NCI-H345 treated with DMSO at 0.1 percent for 48 hours (cell line): ENCODE measurements at regions not wholly inside any gene's neighbourhood (a gene's known extent, or its start where the extent isn't known, plus 50 kb on each side); places are given as distances from the start of the nearest gene placed in this dataset.
"Not testable (repeated sequence)": the region's sequence is repeated elsewhere in the genome, so short reads cannot be mapped to it uniquely, and the experiment has no call there.

ENCODE experiments used
- DNase-seq: peaks from one replicate; lab custom pipeline; 2025; ENCODE audit not compliant: unreplicated experiment; lab: John Stamatoyannopoulos, UW

GRCh38 chr5:28310696-28311095 is 1272.3 kb upstream of the CDH9 start:
- DNase-seq: no peak

- DNase-seq: no peak
Measured at GRCh38 chr5:28305891-28306290, 1267.5 kb upstream of the CDH9 start.

GRCh38 chr5:28301712-28302111 is 1263.3 kb upstream of the CDH9 start:
- DNase-seq: no peak

GRCh38 chr5:28296254-28297013 is 1258.0 kb upstream of the CDH9 start:
- DNase-seq: no peak

- DNase-seq: not testable (repeated sequence)
Measured at GRCh38 chr5:28287021-28287420, 1248.6 kb upstream of the CDH9 start.

- DNase-seq: no peak
Measured at GRCh38 chr5:28286566-28286965, 1248.2 kb upstream of the CDH9 start.

GRCh38 chr5:28284788-28285187 is 1246.4 kb upstream of the CDH9 start:
- DNase-seq: no peak

- no peak for DNase-seq
Measured at GRCh38 chr5:28281351-28281750, 1243.0 kb upstream of the CDH9 start.

- no peak for DNase-seq
Measured at GRCh38 chr5:28275931-28276330, 1237.5 kb upstream of the CDH9 start.

- DNase-seq: no peak
Measured at GRCh38 chr5:28269978-28270377, 1231.6 kb upstream of the CDH9 start.

- no peak for DNase-seq
Measured at GRCh38 chr5:28265877-28266276, 1227.5 kb upstream of the CDH9 start.

GRCh38 chr5:28254846-28255245 is 1216.5 kb upstream of the CDH9 start:
- DNase-seq: no peak

- no peak for DNase-seq
Measured at GRCh38 chr5:28253431-28253830, 1215.0 kb upstream of the CDH9 start.

- DNase-seq: no peak
Measured at GRCh38 chr5:28249771-28250415, 1211.5 kb upstream of the CDH9 start.

- no peak for DNase-seq
Measured at GRCh38 chr5:28234356-28234968, 1196.1 kb upstream of the CDH9 start.

GRCh38 chr5:28226407-28226806 is 1188.0 kb upstream of the CDH9 start:
- DNase-seq: no peak

- DNase-seq: no peak
Measured at GRCh38 chr5:28219539-28219938, 1181.2 kb upstream of the CDH9 start.

- DNase-seq: no peak
Measured at GRCh38 chr5:28217695-28218094, 1179.3 kb upstream of the CDH9 start.

GRCh38 chr5:28216939-28217360 is 1178.6 kb upstream of the CDH9 start:
- DNase-seq: no peak

- DNase-seq: no peak
Measured at GRCh38 chr5:28215091-28215490, 1176.7 kb upstream of the CDH9 start.

GRCh38 chr5:28214292-28214691 is 1175.9 kb upstream of the CDH9 start:
- no peak for DNase-seq

- DNase-seq: no peak
Measured at GRCh38 chr5:28208356-28208755, 1170.0 kb upstream of the CDH9 start.
